K562 (cell line): ENCODE measurements at regions not wholly inside any gene's neighbourhood (a gene's known extent, or its start where the extent isn't known, plus 50 kb on each side); places are given as distances from the start of the nearest gene placed in this dataset.

ENCODE experiments used
- CBFB ChIP-seq: sonication (generic); formaldehyde crosslinking; IDR thresholded peaks from 2 replicates; pipeline ENCODE4 v1.4.0; 2020; ENCODE audit warnings: mild to moderate bottlenecking, missing genetic modification reagents
- CBX8 ChIP-seq: fragments of 200-600 bp; sonication (generic); IDR thresholded peaks from 2 replicates; pipeline ENCODE4 v1.6.1; 2012; ENCODE audit warnings: borderline replicate concordance, mixed run types, low read depth, mild to moderate bottlenecking, moderate library complexity, mixed read lengths, low read length, control low read depth, inconsistent platforms; ENCODE audit not compliant: poor library complexity, severe bottlenecking; ENCODE audit errors: extremely low read depth
- CHAMP1 ChIP-seq: fragments of 450-650 bp; IDR thresholded peaks from 2 replicates; pipeline ENCODE4 v1.6.1; 2016; ENCODE audit warnings: mild to moderate bottlenecking
- CTBP1 ChIP-seq: fragments of 450-650 bp; IDR thresholded peaks from 2 replicates; pipeline ENCODE4 v1.6.1; 2016; ENCODE audit warnings: borderline replicate concordance
- E2F4 ChIP-seq: sonication (generic); formaldehyde crosslinking; IDR thresholded peaks from 2 replicates; pipeline ENCODE4 v1.8.0; 2022; ENCODE audit warnings: mild to moderate bottlenecking, low read depth, missing genetic modification reagents
- NCOA1 ChIP-seq: fragments of 450-650 bp; IDR thresholded peaks from 2 replicates; pipeline ENCODE4 v1.6.1; 2016; ENCODE audit warnings: low read depth
- ZNF140 ChIP-seq: fragments of 250-450 bp; sonication (Bioruptor Pico); IDR thresholded peaks from 2 replicates; pipeline ENCODE4 v1.8.0; 2021; ENCODE audit warnings: moderate library complexity, mild to moderate bottlenecking, inconsistent platforms
- ZNF717 ChIP-seq: fragments of 250-450 bp; sonication (Bioruptor Pico); IDR thresholded peaks from 2 replicates; pipeline ENCODE4 v1.5.0; 2021
- TF ChIP-seq, protein P1 (sequence below): fragments of 250-450 bp; sonication (Bioruptor Pico); IDR thresholded peaks from 2 replicates; pipeline ENCODE4 v1.4.0; 2020; ENCODE audit warnings: borderline replicate concordance
- TF ChIP-seq, protein P2 (sequence below): fragments of 450-650 bp; formaldehyde crosslinking; conservative IDR thresholded peaks from 2 replicates; pipeline ENCODE4 v1.4.0; 2022; ENCODE audit warnings: mild to moderate bottlenecking, missing genetic modification characterization
- TF ChIP-seq, protein P3 (sequence below): fragments of 450-650 bp; conservative IDR thresholded peaks from 2 replicates; pipeline ENCODE4 v1.6.1; 2016; ENCODE audit warnings: missing genetic modification characterization, low read depth, mild to moderate bottlenecking, missing compliant biosample characterization, moderate library complexity

GRCh38 chr5:90301248-90301647 lies 108.3 kb downstream of the CETN3 start (continued):
- TF ChIP-seq ZNF717 (CRISPR knock-in tag) (no peak), CHAMP1 (no peak), ZNF140 (CRISPR knock-in tag) (no peak), CTBP1 (no peak), E2F4 (CRISPR knock-in tag) (no peak), CBFB (CRISPR knock-in tag) (no peak), NCOA1 (no peak), CBX8 (no peak)
- TF ChIP-seq, protein P1, sequence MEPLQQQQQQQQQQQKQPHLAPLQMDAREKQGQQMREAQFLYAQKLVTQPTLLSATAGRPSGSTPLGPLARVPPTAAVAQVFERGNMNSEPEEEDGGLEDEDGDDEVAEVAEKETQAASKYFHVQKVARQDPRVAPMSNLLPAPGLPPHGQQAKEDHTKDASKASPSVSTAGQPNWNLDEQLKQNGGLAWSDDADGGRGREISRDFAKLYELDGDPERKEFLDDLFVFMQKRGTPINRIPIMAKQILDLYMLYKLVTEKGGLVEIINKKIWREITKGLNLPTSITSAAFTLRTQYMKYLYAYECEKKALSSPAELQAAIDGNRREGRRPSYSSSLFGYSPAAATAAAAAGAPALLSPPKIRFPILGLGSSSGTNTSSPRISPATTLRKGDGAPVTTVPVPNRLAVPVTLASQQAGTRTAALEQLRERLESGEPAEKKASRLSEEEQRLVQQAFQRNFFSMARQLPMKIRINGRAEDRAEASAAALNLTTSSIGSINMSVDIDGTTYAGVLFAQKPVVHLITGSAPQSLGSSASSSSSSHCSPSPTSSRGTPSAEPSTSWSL (CRISPR knock-in tag): no peak
- TF ChIP-seq, protein P2, sequence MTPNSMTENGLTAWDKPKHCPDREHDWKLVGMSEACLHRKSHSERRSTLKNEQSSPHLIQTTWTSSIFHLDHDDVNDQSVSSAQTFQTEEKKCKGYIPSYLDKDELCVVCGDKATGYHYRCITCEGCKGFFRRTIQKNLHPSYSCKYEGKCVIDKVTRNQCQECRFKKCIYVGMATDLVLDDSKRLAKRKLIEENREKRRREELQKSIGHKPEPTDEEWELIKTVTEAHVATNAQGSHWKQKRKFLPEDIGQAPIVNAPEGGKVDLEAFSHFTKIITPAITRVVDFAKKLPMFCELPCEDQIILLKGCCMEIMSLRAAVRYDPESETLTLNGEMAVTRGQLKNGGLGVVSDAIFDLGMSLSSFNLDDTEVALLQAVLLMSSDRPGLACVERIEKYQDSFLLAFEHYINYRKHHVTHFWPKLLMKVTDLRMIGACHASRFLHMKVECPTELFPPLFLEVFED (CRISPR knock-in tag): no peak
- TF ChIP-seq, protein P3, sequence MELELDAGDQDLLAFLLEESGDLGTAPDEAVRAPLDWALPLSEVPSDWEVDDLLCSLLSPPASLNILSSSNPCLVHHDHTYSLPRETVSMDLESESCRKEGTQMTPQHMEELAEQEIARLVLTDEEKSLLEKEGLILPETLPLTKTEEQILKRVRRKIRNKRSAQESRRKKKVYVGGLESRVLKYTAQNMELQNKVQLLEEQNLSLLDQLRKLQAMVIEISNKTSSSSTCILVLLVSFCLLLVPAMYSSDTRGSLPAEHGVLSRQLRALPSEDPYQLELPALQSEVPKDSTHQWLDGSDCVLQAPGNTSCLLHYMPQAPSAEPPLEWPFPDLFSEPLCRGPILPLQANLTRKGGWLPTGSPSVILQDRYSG (tag): no peak
- TF ChIP-seq, all 486 proteins: peak for 0
